ENCODE measurements at regions not wholly inside any gene's neighbourhood (a gene's known extent, or its start where the extent isn't known, plus 50 kb on each side); places are given as distances from the start of the nearest gene placed in this dataset.
"Not testable (repeated sequence)": the region's sequence is repeated elsewhere in the genome, so short reads cannot be mapped to it uniquely, and the experiment has no call there.

DNA sequence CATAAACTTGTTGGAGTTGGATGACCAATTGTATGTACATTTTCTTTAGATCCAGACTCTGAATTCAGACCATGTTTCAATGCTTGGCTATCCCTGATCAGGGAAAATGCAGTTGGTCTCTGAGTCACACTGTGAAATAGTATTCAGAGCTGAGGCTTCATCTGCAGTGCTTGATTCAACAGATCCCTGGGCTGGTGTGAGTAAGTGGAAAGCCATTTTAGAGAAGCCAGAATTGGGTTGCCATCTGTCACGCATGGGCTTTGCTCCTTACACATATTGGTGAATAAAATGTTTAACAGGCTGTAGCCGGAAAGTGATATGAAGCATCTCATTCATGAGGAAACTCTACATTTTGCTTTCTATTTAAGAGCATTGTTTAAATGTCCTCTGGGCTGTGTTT lies 50.0 kb upstream of the ACYP2 start:
- peak; percentile 10 for DNase-seq (ENCODE audit: low read depth)

DNA sequence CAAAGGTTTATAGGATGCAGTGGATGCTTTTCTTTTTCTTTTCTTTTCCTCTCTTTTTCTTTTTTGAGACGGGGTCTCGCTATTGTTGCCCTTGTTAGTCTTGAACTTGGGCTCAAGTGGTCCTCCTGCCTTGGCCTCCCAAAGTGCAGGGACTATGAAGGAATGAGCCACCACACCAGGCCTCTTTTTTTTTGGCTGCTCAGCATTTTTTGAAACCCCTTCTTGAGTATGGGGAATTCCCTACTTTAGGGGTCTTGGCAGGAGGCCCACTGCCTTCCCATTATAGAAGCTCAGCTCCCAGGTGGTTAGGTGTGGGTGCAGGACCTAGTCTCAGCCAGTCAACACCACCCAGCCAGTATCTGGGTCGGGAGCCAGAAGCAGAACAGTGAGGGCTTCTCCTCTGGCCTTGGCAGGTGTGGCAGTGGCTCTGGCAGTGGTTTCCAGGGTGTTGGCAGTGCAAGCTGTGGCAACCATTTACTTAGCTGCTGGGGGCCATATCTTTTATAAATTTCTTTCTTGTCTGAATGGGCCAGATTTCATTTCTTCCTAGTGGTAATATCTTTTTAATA lies 51.4 kb upstream of the ACYP2 start:
- DNase-seq (ENCODE audit: low read depth): no peak

DNA sequence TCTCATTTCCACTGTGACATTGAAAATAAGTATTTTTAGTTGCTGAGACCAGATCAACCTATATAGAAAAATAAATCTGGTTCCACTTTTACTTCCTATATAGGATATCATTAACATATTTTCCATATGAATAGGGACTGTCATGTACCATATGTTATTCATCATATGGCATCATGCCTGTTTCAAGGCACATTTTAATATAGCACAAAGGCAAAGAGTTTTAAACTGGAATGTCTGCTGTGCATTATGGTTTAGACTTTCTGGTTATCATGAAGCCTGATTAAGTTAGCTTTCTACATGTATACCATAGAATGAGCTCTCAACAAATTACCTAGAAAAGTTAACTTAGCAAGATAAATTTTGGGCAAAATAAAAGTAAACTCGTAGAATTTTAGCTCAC lies 53.0 kb upstream of the ACYP2 start:
- DNase-seq (ENCODE audit: low read depth): no peak

DNA sequence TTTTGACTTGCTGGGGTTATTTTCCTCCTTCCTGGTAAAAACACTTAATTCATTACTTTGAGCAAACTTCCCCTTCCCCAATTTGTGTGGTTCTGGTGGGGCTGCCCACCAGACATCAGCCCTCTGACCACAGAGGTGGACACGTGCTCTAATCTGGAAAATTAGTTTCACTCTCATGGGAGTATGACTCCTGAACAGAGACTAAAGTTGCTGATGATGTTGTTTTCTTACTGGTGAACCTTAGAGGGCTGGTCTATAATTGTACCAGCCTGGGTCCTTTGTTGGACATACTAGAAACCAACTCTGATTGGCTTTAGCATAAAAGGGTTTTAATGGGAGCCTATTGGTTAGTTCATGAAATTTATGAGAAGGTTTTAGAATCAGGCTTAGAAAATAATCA lies 54.1 kb upstream of the ACYP2 start:
- no peak for DNase-seq (ENCODE audit: low read depth)

DNA sequence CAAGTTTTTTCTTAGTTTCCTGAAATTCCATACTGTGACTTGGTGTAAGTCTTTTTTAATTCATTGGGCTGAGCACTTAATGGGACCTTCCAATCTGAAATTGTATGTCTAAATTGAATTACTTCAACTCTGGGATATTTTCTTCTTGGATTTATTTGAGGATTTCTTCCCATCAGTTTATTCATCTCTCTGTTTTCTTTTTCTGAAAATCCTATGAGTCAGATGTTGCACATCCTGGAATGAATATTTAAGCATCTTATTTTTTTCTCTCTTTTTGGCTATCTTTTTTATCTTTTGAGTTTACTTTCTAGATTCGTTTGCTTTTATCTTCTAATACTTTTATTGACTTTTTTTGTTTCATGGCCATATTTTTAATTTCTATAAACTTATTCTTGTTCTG lies 55.4 kb upstream of the ACYP2 start:
- DNase-seq (ENCODE audit: low read depth): no peak

DNA sequence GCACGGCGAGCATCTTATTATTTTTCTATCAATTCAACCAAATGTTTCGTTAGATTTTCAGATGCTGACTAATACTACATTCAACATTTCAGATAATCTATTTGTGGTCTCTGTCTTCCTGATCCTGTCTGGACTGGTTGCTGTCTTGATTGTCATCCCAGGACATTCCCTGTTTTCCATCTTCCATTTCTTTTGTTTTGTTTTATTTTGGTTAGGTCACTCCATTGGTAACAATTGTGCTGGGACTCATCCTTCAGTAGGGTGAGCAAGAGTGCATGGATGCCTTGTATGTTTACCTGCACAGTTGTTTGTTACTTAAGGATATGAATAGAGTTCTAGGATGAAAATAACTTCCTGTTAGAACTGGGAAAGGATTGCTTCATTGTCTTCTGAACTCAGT lies 55.9 kb upstream of the ACYP2 start:
- no peak for DNase-seq (ENCODE audit: low read depth)

DNA sequence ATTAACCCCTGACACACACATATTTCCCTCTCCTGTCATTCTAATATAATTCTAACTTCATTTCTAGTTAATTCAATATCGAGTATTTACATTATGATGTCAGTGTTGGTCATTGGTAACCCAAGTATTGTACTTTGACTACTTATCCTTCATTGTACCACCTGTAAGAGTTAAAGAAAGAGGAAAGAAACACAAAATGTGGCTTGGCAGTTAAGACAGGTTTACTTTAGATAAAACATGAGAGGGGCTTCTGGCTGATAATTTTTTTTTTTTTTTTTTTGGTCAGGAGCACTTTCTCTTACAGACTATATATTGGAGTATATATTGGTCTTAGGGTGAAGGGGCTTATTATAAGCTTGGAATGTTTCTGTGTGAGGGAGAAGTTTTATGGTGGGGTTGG lies 57.0 kb upstream of the ACYP2 start:
- no peak for DNase-seq (ENCODE audit: low read depth)

DNA sequence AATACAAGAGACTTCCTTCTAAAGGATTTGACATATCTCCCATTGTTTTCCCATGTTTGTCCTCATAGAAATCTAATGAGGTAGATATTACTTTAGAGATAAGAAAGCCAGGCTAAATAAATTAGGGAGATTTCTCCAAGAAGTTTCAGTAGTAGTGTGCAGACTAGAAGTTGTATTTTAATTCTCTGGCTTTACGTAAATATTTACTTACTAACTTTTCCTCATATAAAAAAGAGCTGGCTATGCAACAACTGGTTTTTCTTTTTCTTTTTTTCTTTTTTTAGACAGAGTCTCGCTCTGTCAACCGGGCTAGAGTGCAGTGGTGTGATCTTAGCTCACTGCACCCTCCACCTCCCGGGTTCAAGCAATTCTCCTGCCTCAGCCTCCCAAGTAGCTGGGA lies 60.6 kb upstream of the ACYP2 start:
- DNase-seq (ENCODE audit: low read depth): no peak

DNA sequence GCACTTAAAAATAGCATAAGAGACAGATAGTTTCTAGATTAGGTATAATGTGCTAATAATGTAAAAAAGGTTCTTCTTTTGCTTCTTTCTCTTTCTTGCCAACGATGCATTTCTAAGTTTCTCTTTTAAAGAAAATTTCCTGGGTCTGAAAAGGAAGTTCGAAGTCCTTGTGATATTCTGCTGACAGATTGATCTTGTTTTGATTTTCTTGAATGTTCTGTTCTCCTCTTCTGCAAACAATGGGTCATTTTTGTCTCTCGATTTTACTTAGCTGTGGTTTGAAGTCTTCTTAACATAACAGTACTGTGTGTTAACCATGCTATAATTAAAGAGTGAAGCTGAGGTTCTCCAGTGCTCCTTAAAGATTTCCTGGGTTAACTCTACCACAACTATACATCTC lies 61.1 kb upstream of the ACYP2 start:
- DNase-seq (ENCODE audit: low read depth): no peak

DNA sequence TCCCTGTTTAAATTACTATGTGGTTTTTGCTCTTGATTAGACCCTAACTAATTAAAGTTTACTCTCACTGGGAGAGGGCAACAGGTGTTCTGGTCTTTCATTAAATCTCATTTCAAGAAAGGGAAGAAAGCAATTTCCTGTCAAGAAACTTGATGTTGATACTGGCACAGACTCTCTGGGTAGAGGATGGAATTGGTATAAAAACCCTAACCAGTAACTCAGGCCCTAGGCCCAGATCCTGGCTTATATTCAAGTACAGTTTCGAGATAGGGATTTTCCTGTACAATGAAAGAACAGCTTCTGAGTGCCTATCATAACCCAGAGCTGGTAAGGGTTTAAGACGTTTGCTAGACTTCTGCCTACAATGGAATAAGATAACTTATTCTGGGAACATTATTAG lies 61.6 kb upstream of the ACYP2 start:
- no peak for DNase-seq (ENCODE audit: low read depth)

DNA sequence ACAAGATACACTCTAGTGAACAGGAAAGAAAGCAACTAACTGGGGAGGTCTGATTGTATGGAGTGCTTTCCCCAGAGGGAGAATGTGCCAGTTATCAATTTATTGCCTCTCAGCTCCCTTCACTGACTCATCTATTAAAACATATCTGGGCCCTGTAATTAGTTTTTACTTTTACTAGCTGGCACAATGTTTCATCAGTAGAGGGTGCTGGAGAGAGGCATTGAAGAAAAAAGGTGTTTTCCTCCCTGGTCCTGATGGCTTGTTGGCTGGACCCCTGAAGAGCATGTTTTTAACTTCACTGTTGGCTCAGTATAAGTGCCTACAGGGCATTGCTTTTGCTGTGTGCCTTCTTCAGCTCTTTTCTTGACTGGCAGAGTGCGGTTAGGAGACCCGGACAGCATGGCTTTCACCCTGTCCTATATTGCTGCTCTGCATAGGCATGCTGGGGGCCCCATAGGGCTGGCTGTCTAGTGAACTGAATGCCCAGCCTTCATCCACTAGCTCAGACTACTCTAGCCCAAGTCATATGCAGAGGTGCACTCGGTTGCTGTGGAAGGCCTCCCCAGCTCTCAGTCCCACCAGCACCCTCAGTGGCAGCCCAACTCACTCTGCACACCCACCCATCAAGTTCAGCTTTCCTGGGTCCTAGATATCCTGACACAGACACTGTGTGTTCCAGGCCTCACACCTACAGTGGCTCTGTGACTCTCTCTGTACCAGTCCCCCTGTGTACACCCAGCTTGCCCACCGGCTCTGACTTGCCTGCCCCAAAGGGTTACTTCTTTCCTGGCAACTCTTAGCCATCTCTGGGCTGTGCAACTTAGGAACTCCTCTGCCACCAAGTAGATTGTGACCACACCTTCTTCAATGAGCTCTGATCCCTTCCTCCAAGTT lies 62.3 kb upstream of the ACYP2 start:
- no peak for DNase-seq (ENCODE audit: low read depth)

DNA sequence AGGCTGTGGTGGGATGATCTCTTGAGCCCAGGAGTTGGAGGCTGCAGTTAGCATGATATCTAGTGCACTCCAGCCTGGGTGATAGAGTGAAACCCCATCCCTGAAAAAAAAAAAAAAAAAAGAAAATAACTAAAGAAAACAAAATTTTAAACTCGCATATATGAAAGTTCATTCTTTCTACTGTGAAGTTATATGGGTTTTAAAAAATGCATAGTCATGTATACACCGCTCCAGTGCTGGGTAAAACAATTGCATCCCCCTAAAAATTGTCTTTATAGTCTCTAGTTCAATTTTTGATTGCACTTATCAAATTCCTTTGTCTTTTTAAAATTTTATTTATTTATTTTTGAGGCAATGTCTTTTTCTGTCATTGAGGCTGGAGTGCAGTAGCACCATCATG lies 65.0 kb upstream of the ACYP2 start:
- no peak for DNase-seq (ENCODE audit: low read depth)

DNA sequence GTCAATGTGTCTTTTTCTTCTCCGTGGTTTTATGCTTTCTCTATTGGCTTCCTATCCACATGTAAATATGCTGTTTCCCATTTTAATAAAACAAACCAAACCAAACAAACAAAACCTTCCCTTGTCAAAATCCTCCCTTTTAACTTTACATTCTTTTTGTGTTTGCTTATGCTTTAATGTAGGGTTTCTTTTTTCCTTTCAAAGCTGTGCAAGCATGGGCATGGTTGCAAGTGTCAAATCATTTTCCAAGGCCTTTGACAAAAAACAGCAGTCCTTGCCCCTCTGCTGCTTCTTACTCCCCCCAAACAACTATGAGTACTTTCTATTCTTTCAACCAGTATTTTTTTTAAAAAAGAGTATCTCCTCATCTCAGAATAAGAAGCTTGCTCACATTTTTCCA lies 66.0 kb upstream of the ACYP2 start:
- no peak for DNase-seq (ENCODE audit: low read depth)

DNA sequence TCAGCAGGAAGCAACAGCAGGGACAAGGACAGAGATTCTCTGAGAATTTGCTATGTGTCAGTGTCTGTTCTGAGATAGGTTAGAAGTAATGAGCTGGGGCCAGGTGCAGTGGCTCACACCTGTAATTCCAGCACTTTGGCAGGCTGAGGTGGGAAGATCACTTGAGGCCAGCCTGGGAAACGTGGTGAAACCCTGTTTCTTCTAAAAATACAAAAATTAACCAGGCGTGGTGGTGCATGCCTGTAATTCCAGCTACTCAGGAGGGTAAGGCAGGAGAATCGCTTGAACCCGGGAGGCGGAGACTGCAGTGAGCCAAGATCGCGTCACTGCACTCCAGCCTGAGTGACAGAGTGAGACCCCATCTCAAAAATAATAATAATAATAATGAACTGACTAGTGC lies 66.5 kb upstream of the ACYP2 start:
- DNase-seq (ENCODE audit: low read depth): not testable (repeated sequence)

DNA sequence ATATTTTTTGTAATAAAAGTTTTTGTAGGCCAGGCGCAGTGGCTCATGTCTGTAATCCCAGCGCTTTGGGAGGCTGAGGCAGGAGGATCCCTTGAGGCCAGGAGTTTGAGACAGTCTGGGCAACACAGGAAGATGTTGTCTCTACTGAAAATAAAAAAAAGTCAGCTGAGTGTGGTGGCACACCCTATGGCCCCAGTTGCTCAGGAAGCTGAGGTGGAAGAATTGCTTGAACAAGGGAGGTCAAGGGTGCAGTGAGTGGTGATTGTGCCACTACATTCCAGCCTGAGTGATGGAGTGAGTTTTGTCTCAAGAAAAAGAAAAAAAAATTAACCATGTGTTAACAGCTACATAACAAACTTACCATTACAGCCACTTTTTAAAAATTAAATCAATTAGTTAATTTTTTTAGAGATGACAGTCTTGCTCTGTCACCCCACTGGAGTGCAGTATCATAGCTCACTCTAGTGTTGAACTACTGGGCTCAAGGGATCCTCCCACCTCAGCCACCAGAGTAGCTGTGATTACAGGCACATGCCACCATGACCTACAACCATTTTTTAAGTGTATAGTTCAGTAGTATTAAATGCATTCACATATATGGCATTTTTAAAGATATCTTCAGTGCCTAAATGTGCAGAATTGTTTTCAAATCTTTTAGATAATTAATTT lies 67.2 kb upstream of the ACYP2 start:
- no peak for DNase-seq (ENCODE audit: low read depth)

DNA sequence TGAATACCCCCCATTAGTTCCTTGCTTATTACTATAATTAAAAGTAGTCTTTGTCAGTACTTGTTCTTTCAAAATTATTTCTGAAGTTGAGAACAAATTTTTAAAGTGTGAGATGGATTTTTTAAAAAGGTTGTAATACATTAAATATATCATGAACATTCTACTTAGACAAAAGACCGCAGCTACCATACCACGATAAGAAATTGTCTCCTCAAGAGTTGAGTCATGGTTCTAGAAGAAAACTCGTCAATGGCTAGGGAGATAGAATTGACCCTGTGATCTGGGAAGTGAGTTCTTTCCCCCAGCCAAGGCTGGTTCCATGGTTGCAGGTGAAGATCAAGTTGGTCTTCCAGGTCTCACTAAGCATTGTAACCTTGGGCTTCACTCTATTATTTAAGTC lies 67.8 kb upstream of the ACYP2 start:
- DNase-seq (ENCODE audit: low read depth): no peak

DNA sequence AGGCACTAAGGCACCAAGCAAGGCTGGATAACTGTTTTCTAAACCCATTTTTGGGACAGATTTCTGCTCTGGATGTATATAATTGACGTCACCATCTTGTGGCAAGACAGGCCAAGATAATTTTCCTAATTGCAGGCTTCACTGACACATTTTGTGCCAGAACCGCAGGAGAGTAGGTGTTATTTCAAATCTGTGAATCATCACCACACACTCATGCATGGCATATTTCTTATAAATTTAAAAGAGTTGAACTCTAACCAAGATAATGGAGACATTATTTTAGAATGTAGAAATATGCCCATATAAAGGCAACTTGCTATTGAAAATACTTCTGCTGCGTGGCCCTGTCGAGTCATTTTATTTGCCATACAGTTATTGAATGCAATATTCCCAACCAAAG lies 68.3 kb upstream of the ACYP2 start:
- DNase-seq (ENCODE audit: low read depth): no peak

DNA sequence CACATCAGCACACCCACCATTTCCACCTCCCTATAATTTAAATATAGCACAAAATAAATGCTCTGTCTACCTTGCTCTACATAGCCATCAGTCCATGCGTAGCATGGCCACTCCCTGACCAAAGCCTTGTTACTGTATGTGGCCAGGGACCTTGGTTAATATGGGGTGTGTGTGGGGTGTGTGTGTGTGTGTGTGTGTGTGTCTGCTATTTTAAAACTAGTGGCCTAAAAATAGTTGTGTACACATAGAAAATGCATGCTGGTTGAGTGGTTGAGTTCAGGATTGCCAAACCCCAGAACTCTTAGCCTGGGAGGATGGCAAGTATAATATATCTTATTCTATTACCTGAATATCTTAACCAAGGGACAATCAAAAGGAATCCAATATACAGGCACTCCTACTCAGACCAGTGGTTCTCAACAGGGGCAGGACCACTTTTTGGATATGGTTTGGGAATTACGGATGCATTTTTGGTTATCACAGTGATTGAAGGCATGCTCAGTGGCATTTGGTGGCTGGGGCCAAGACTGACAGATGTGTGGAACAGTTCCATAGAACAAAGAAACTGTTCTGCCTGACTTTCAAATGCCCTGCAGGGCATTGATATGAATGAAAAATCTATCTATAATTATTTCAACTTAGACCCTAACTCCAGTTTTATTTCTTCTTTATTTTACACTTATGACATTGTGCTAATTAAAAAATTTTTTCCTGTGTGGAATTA lies 72.3 kb upstream of the PSME4 start:
- no peak for DNase-seq (ENCODE audit: low read depth)

DNA sequence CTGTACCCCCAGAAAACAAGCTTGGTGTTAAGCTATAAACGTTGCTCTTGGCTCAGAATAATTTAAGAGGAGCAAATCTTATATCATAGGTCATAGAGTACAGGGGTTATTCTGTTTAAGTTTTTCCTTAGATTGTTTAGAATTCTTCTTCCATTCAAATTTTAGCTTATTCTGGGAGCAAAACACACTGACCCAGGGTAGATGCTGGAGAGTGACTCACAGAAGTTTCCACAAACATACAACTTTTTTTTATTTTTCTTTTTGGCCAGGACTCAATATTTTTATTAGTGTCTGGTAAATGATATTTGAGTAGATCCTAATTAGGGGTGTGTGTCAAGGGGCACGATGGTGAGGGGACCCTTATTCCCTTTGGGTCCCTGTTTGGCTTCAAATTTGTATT lies 71.5 kb upstream of the PSME4 start:
- DNase-seq (ENCODE audit: low read depth): peak; percentile 6

DNA sequence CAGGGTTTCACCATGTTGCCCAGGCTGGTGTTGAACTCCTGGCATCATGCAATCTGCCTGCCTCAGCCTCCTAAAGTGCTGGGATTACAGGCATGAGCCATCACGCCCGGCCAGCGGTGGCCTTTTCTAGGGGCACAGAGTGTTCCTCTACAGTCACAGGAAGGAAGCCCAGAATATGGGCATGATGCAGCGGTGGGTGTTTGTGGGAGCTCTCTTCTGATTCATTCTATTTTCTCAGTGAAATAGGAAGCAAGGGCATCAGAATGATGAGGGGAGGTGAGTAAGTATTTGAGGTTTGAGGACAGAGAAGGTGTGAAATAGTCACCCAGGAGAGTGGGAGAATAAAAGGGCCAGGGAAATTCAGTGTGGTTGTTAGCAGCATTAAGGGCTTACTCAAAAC lies 70.3 kb upstream of the PSME4 start:
- no peak for DNase-seq (ENCODE audit: low read depth)

DNA sequence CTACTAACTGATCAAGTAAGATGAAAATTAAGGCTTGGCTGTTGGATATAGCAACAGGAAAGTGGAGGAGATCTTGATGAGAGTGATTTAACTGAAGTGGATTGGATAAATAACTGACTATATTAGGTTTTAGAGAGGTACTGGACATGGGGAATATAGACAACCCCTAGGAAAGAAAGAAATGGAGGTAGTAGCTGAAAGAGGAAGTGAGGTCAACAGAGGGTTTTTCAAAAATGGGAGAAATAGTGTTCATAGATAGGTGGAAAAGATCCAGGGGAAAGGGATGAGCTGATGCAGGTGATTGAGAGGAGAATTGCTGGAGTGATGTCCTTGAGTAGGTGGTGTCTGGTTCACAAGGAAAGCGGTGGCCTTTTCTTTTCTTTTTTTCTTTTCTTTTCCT lies 69.9 kb upstream of the PSME4 start:
- no peak for DNase-seq (ENCODE audit: low read depth)

DNA sequence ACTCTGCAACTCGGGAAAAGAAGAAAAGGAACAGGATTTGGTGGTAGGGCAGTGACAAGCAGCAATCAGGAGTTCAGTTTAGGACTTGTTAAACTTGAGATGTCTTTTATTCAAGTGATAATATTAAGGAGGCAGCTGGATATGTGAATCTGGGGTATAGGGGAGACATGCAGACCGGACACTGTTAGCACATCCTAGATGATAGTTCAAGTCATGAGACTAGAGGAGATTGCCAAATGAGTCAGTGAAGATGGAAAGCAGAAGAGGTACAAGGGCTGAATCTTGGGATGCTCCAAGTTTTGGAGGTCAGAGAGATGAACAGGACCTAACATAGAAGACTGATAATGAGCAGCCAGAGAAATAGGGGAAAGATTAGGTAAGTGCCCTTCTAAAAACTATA lies 69.5 kb upstream of the PSME4 start:
- DNase-seq (ENCODE audit: low read depth): no peak

DNA sequence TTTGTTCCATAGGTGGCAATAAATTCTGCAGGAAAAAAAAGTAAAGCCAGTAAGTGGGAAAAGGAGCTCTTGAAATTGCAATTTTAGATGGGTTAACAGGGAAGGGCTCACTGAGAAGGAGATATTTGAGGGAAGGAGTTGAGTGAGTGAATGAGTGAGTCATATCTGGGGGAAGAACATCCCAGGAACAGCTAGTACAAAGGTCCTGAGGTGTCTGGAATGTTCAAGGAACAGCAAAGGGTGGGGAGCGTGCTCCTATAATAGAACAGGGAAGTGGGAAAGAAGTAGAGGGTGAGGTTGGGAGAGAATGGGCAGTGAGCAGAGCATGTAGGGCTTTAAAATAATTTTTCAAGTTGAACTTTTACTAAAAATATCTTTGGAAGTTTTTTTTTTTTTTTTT lies 68.0 kb upstream of the PSME4 start:
- DNase-seq (ENCODE audit: low read depth): no peak

Measured in fibroblast of the conjunctiva (primary cell).